ENCODE measurements at regions not wholly inside any gene's neighbourhood (a gene's known extent, or its start where the extent isn't known, plus 50 kb on each side); places are given as distances from the start of the nearest gene placed in this dataset.

GRCh38 chr4:11004818-11005217, 320.2 kb upstream of the CLNK start:
- intact Hi-C loops (cut with micrococcal nuclease; ENCODE audit: unreplicated experiment): no loop called here
- BruUV-seq (replicated peaks): no TSS peak
- H3K4me3 ChIP-seq (ENCODE audit: low read depth, low read length, poor library complexity, severe bottlenecking): no peak overlapping the region
- CTCF ChIA-PET: no interaction called here
- H3K9me3 ChIP-seq (ENCODE audit: low read depth, low read length, poor library complexity, severe bottlenecking): peaks cover 26% of the 10 kb centered on the region
- no peaks in the 10 kb centered on the region for H3K27me3 ChIP-seq (replicated peaks; ENCODE audit: insufficient read depth, low read depth, low read length, poor library complexity)
- POLR2A ChIA-PET (ENCODE audit: low non-redundant PET): no interaction called here
- no peaks in the 10 kb centered on the region for H3K4me1 ChIP-seq (ENCODE audit: insufficient read depth, low read length, poor library complexity, severe bottlenecking)
- TF ChIP-seq, protein P1, sequence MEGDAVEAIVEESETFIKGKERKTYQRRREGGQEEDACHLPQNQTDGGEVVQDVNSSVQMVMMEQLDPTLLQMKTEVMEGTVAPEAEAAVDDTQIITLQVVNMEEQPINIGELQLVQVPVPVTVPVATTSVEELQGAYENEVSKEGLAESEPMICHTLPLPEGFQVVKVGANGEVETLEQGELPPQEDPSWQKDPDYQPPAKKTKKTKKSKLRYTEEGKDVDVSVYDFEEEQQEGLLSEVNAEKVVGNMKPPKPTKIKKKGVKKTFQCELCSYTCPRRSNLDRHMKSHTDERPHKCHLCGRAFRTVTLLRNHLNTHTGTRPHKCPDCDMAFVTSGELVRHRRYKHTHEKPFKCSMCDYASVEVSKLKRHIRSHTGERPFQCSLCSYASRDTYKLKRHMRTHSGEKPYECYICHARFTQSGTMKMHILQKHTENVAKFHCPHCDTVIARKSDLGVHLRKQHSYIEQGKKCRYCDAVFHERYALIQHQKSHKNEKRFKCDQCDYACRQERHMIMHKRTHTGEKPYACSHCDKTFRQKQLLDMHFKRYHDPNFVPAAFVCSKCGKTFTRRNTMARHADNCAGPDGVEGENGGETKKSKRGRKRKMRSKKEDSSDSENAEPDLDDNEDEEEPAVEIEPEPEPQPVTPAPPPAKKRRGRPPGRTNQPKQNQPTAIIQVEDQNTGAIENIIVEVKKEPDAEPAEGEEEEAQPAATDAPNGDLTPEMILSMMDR (conservative IDR thresholded peaks at IDR 0.05; ENCODE audit: low read depth, low read length): no peak
- no peak for TF ChIP-seq EZH2 (IDR thresholded peaks at IDR 0.05; ENCODE audit: borderline replicate concordance, low read depth, low read length, poor library complexity, severe bottlenecking)
- no peak overlapping the region for H3K27ac ChIP-seq (ENCODE audit: low read depth, low read length, poor library complexity, severe bottlenecking)
- H3K36me3 ChIP-seq (ENCODE audit: insufficient read depth, low read length, poor library complexity, severe bottlenecking): no peaks in the 10 kb centered on the region
- DNase-seq (ENCODE audit: low spot score): no peak

DNA sequence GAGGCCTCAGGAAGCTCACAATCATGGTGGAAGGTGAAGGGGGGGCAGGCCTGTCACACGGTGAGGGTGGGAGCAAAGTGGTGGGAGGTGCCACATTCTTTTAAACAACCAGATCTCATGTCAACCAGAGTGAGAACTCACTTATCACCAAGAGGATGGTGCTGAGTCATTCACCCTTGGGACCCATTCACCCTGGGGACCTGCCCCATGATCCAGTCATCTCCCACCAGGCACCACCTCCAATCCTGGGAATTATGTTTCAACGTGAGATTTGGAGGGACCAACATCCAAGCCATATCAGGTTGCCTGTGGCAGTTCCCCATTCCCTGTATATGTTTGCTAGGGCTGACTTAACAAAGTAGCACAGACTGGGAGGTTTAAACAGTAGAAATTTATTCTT, 318.4 kb upstream of the CLNK start:
- H3K4me1 ChIP-seq (ENCODE audit: insufficient read depth, low read length, poor library complexity, severe bottlenecking): no peaks in the 10 kb centered on the region
- TF ChIP-seq, protein P1 (conservative IDR thresholded peaks at IDR 0.05; ENCODE audit: low read depth, low read length): no peak
- TF ChIP-seq EZH2 (IDR thresholded peaks at IDR 0.05; ENCODE audit: borderline replicate concordance, low read depth, low read length, poor library complexity, severe bottlenecking): no peak
- no peak overlapping the region for H3K4me3 ChIP-seq (ENCODE audit: low read depth, low read length, poor library complexity, severe bottlenecking)
- intact Hi-C loops (cut with micrococcal nuclease; ENCODE audit: unreplicated experiment): no loop called here
- H3K9me3 ChIP-seq (ENCODE audit: low read depth, low read length, poor library complexity, severe bottlenecking): peaks cover 26% of the 10 kb centered on the region
- no peaks in the 10 kb centered on the region for H3K27me3 ChIP-seq (replicated peaks; ENCODE audit: insufficient read depth, low read depth, low read length, poor library complexity)
- no peak overlapping the region for H3K27ac ChIP-seq (ENCODE audit: low read depth, low read length, poor library complexity, severe bottlenecking)
- DNase-seq (ENCODE audit: low spot score): no peak
- BruUV-seq (replicated peaks): no TSS peak
- no peaks in the 10 kb centered on the region for H3K36me3 ChIP-seq (ENCODE audit: insufficient read depth, low read length, poor library complexity, severe bottlenecking)
- ChIA-PET CTCF (no interaction called here), POLR2A (ENCODE audit: low non-redundant PET) (no interaction called here)

GRCh38 chr4:10998846-10999245, 314.3 kb upstream of the CLNK start:
- Histone ChIP-seq H3K4me1 (ENCODE audit: insufficient read depth, low read length, poor library complexity, severe bottlenecking) (no peaks in the 10 kb centered on the region), H3K36me3 (ENCODE audit: insufficient read depth, low read length, poor library complexity, severe bottlenecking) (no peaks in the 10 kb centered on the region), H3K27ac (ENCODE audit: low read depth, low read length, poor library complexity, severe bottlenecking) (no peak overlapping the region), H3K4me3 (ENCODE audit: low read depth, low read length, poor library complexity, severe bottlenecking) (no peak overlapping the region), H3K27me3 (replicated peaks; ENCODE audit: insufficient read depth, low read depth, low read length, poor library complexity) (no peaks in the 10 kb centered on the region), H3K9me3 (ENCODE audit: low read depth, low read length, poor library complexity, severe bottlenecking) (peaks cover 21% of the 10 kb centered on the region)
- BruUV-seq (replicated peaks): no TSS peak
- intact Hi-C loops (cut with micrococcal nuclease; ENCODE audit: unreplicated experiment): no loop called here
- ChIA-PET CTCF (no interaction called here), POLR2A (ENCODE audit: low non-redundant PET) (no interaction called here)
- TF ChIP-seq, protein P1 (conservative IDR thresholded peaks at IDR 0.05; ENCODE audit: low read depth, low read length): no peak
- no peak for TF ChIP-seq EZH2 (IDR thresholded peaks at IDR 0.05; ENCODE audit: borderline replicate concordance, low read depth, low read length, poor library complexity, severe bottlenecking)
- no peak for DNase-seq (ENCODE audit: low spot score)

Measured in A673 (cell line).